H1 (cell line): ENCODE measurements at regions not wholly inside any gene's neighbourhood (a gene's known extent, or its start where the extent isn't known, plus 50 kb on each side); places are given as distances from the start of the nearest gene placed in this dataset.

Experiments used
- CTCF ChIA-PET: fragments of 300-600 bp; sonication (Branson Sonifier 250); formaldehyde crosslinking; loops from one replicate; lab custom pipeline; 2021; ENCODE audit not compliant: partially characterized antibody; lab: Charles Lee
- POLR2A ChIA-PET: fragments of 300-600 bp; sonication (Branson Sonifier 250); formaldehyde crosslinking; loops from one replicate; lab custom pipeline; 2021; ENCODE audit warnings: inconsistent platforms; ENCODE audit not compliant: partially characterized antibody; lab: Charles Lee
- DNase-seq, 2 experiments: peaks; one replicate each; pipeline versions ENCODE4 v3.0.0 to v3.0.0-alpha.2; 2010 to 2022; ENCODE audit warnings: low spot score in 2 of 2, low read depth in 1 of 2, mixed read lengths in 1 of 2
- FAIRE-seq: peaks from 2 replicates; lab custom pipeline; 2011; peaks lifted over from hg19 to GRCh38; lab: Jason Lieb, UNC
- H2AFZ ChIP-seq: 2 replicates; pipeline ENCODE4 v1.8.1; 2012; ENCODE audit warnings: low read length, inconsistent platforms
- H2AK5ac ChIP-seq: 2 replicates; pipeline ENCODE4 v1.6.1; 2013; ENCODE audit warnings: low read depth, low read length
- H2BK120ac ChIP-seq: replicated peaks from 2 replicates; pipeline ENCODE3; 2013; ENCODE audit warnings: low read depth, low read length, inconsistent platforms
- H2BK12ac ChIP-seq: 2 replicates; pipeline ENCODE4 v1.6.1; 2013; ENCODE audit warnings: low read depth, low read length
- H2BK15ac ChIP-seq: 2 replicates; pipeline ENCODE4 v1.6.1; 2013; ENCODE audit warnings: low read length
- H2BK20ac ChIP-seq: 2 replicates; pipeline ENCODE4 v1.6.1; 2013; ENCODE audit warnings: low read length
- H2BK5ac ChIP-seq: 2 replicates; pipeline ENCODE4 v1.6.1; 2013; ENCODE audit warnings: low read depth, low read length
- H3K14ac ChIP-seq: 2 replicates; pipeline ENCODE4 v1.6.1; 2013; ENCODE audit warnings: inconsistent platforms; ENCODE audit not compliant: insufficient read length
- H3K18ac ChIP-seq: 2 replicates; pipeline ENCODE4 v1.6.1; 2013; ENCODE audit warnings: low read length; ENCODE audit errors: extremely low read depth
- H3K23ac ChIP-seq: 2 replicates; pipeline ENCODE4 v1.6.1; 2013; ENCODE audit warnings: inconsistent platforms; ENCODE audit not compliant: insufficient read length
- H3K23me2 ChIP-seq: 2 replicates; pipeline ENCODE4 v1.6.1; 2013; ENCODE audit warnings: low read depth, low read length
- H3K27ac ChIP-seq: 2 replicates; pipeline ENCODE4 v1.6.1; 2011; ENCODE audit warnings: low read depth, low read length, inconsistent platforms
- H3K27me3 ChIP-seq, 4 experiments: replicated peaks in 1 of 4; 1 replicate in 1 of 4; 2 replicates in 3 of 4; pipeline versions ENCODE4 v1.6.1 to v1.8.1; 2011 to 2013; ENCODE audit warnings: low read length in 3 of 4, mild to moderate bottlenecking in 3 of 4, inconsistent platforms in 2 of 4, mixed read lengths in 2 of 4, moderate library complexity in 1 of 4; ENCODE audit not compliant: control insufficient read depth in 3 of 4, insufficient read depth in 3 of 4; ENCODE audit errors: extremely low read depth in 1 of 4
- H3K36me3 ChIP-seq, 4 experiments: 2 replicates each; pipeline versions ENCODE4 v1.6.1 to v1.8.1; 2011 to 2013; ENCODE audit warnings: mild to moderate bottlenecking in 4 of 4, low read length in 3 of 4, moderate library complexity in 2 of 4, control low read depth in 1 of 4, inconsistent platforms in 1 of 4; ENCODE audit not compliant: insufficient read depth in 4 of 4, control insufficient read depth in 2 of 4
- H3K4ac ChIP-seq: replicated peaks from 2 replicates; pipeline ENCODE3; 2013; ENCODE audit warnings: low read length, low read depth, mixed read lengths, inconsistent platforms; ENCODE audit not compliant: insufficient read length
- H3K4me1 ChIP-seq, 4 experiments: replicated peaks in 1 of 4; 1 replicate in 1 of 4; 2 replicates in 3 of 4; pipeline versions ENCODE4 v1.6.1 to v1.8.1; 2011 to 2013; ENCODE audit warnings: low read length in 3 of 4, inconsistent platforms in 2 of 4, mixed read lengths in 1 of 4; ENCODE audit not compliant: insufficient read depth in 4 of 4, control insufficient read depth in 3 of 4
- H3K4me2 ChIP-seq, 2 experiments: 2 replicates each; pipeline versions ENCODE4 v1.6.1 to v1.8.1; 2011 to 2013; ENCODE audit warnings: low read depth in 2 of 2, low read length in 2 of 2, control low read depth in 1 of 2, inconsistent platforms in 1 of 2, mild to moderate bottlenecking in 1 of 2; ENCODE audit not compliant: insufficient read depth in 1 of 2
- H3K4me3 ChIP-seq, 4 experiments: fragments of 200-600, 300-600 bp in 1 of 4; sonication (generic), shearing (Covaris generic), sonication (Bioruptor Twin) in 1 of 4; 2 replicates each; pipeline versions ENCODE4 v1.5.1 to v1.8.1; 2011 to 2016; ENCODE audit warnings: low read length in 4 of 4, low read depth in 3 of 4, control low read depth in 2 of 4, inconsistent platforms in 2 of 4, mild to moderate bottlenecking in 2 of 4, mixed read lengths in 1 of 4, moderate library complexity in 1 of 4; ENCODE audit not compliant: insufficient read depth in 2 of 4; ENCODE audit errors: extremely low read depth in 1 of 4
- H3K56ac ChIP-seq: replicated peaks from 2 replicates; pipeline ENCODE3; 2013; ENCODE audit warnings: low read depth, mild to moderate bottlenecking, mixed read lengths, low read length, inconsistent platforms; ENCODE audit not compliant: insufficient read length
- H3K79me1 ChIP-seq: 2 replicates; pipeline ENCODE4 v1.6.1; 2013; ENCODE audit warnings: low read depth, low read length, control low read depth
- H3K79me2 ChIP-seq, 2 experiments: 2 replicates each; pipeline versions ENCODE4 v1.6.1 to v1.8.1; 2012 to 2013; ENCODE audit warnings: low read length in 2 of 2, mild to moderate bottlenecking in 2 of 2, inconsistent platforms in 1 of 2; ENCODE audit not compliant: insufficient read depth in 2 of 2, control insufficient read depth in 1 of 2
- H3K9ac ChIP-seq, 4 experiments: replicated peaks in 1 of 4; 1 replicate in 1 of 4; 2 replicates in 3 of 4; pipeline versions ENCODE4 v1.6.1 to v1.8.1; 2011 to 2013; ENCODE audit warnings: low read depth in 3 of 4, low read length in 3 of 4, control low read depth in 2 of 4, mild to moderate bottlenecking in 2 of 4, moderate library complexity in 2 of 4, inconsistent platforms in 1 of 4; ENCODE audit errors: extremely low read depth in 1 of 4
- H3K9me3 ChIP-seq, 2 experiments: 2 replicates each; pipeline versions ENCODE4 v1.6.1 to v1.8.1; 2012 to 2013; ENCODE audit warnings: mild to moderate bottlenecking in 2 of 2, moderate library complexity in 2 of 2, control low read depth in 1 of 2, inconsistent platforms in 1 of 2, low read depth in 1 of 2, low read length in 1 of 2, mixed read lengths in 1 of 2; ENCODE audit not compliant: insufficient read depth in 2 of 2
- H4K20me1 ChIP-seq, 2 experiments: replicated peaks in 1 of 2; 2 replicates each; pipeline versions ENCODE3 to v1.8.1; 2011 to 2013; ENCODE audit warnings: inconsistent platforms in 2 of 2, low read length in 2 of 2, mild to moderate bottlenecking in 1 of 2; ENCODE audit not compliant: insufficient read depth in 2 of 2, control insufficient read depth in 1 of 2
- H4K5ac ChIP-seq: 2 replicates; pipeline ENCODE4 v1.6.1; 2013; ENCODE audit warnings: low read length, low read depth, mixed read lengths, inconsistent platforms; ENCODE audit not compliant: insufficient read length
- H4K8ac ChIP-seq: 2 replicates; pipeline ENCODE4 v1.8.0; 2013; ENCODE audit warnings: mild to moderate bottlenecking, moderate library complexity, low read length, inconsistent platforms; ENCODE audit not compliant: insufficient read depth; ENCODE audit errors: extremely low read depth
- H4K91ac ChIP-seq: replicated peaks from 2 replicates; pipeline ENCODE3; 2013; ENCODE audit warnings: low read length, mixed read lengths, inconsistent platforms; ENCODE audit not compliant: insufficient read length
- BACH1 ChIP-seq: IDR thresholded peaks from 2 replicates; pipeline ENCODE4 v1.6.1; 2012; ENCODE audit warnings: low read length, improper control_type of control experiment
- POU5F1 ChIP-seq: IDR thresholded peaks from 2 replicates; pipeline ENCODE4 v1.6.1; 2011; ENCODE audit warnings: low read depth, mild to moderate bottlenecking, low read length, moderate library complexity
- RFX5 ChIP-seq: IDR thresholded peaks from 2 replicates; pipeline ENCODE4 v1.6.1; 2011; ENCODE audit warnings: low read depth, low read length, improper control_type of control experiment, borderline replicate concordance
- whole genome bisulfite sequencing, 2 experiments: shearing (Covaris generic) in 1 of 2; methylation state at CpG; one replicate each; pipeline versions ENCODE4 v1.1.6 to v1.1.7; 2013 to 2015; ENCODE audit warnings: low lambda C conversion rate in 2 of 2, mixed read lengths in 2 of 2, inconsistent platforms in 1 of 2, low coverage in 1 of 2, missing lambda C conversion rate in 1 of 2; ENCODE audit not compliant: insufficient replicate concordance in 2 of 2, insufficient coverage in 1 of 2, insufficient read length in 1 of 2; ENCODE audit errors: extremely low coverage in 1 of 2, missing lambda C conversion rate in 1 of 2; 5-methylcytosine and 5-hydroxymethylcytosine counted together

DNA sequence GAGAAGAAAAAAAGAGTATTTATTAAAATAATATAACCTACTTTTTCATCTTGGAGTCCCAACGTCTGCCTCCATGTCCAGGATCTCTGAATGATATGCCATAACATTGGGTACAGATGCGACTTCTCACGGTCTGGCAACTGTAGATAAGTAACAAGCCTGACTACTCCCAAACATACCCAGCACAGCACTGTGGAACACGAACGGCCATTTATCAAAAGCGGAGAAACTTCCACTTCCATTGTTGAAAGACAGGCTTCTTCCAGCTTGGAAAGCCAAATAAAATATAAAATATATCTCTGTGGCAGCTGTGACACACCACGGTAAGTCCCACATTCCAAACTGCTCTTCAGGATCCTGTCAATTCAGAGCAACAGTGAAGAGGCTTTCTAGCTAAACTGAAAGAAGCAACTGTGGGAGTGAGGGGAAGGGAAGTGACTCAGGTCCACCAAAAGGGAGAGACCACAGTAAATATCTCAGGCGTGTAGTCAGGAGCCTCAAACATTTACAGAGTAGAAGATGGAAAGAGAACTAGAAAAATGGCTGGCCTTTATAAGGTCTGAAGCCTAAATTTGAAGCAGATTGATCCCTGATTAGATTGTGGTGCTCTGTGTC lies 331.7 kb downstream of the LIG4 start:
- H3K9ac ChIP-seq = no peak overlapping the region
- H3K36me3 ChIP-seq = no peaks in the 10 kb centered on the region
- H3K23me2 ChIP-seq = no peaks in the 10 kb centered on the region
- no peaks in the 10 kb centered on the region for H3K79me2 ChIP-seq
- H4K8ac ChIP-seq = no peak overlapping the region
- no peak overlapping the region for H3K56ac ChIP-seq
- H3K4me2 ChIP-seq = no peak overlapping the region
- no peaks in the 10 kb centered on the region for H4K20me1 ChIP-seq
- no peak overlapping the region for H4K5ac ChIP-seq
- DNase-seq (no peak), FAIRE-seq (no peak)
- H3K18ac ChIP-seq = no peak overlapping the region
- ChIA-PET POLR2A (no interaction called here), CTCF (interaction anchor here (0.9 to 1.3 kb wide), 2 partner anchors 9 to 257 kb away, joined by 3 to 4 read pairs; no protein-coding TSS in a partner anchor)
- H3K4me1 ChIP-seq = no peaks in the 10 kb centered on the region
- H2AK5ac ChIP-seq = no peak overlapping the region
- WGBS, 2 experiments = 89% methylated on average over 8 of the region's 8 CpGs; no CpG with 5 or more reads in 1 of the 2 experiments
- no peak for TF ChIP-seq POU5F1
- no peak for TF ChIP-seq BACH1
- TF ChIP-seq RFX5 = no peak
- no peak overlapping the region for H2BK20ac ChIP-seq
- H2BK15ac ChIP-seq = no peak overlapping the region
- H3K9me3 ChIP-seq = no peaks in the 10 kb centered on the region
- no peak overlapping the region for H2BK5ac ChIP-seq
- H2BK12ac ChIP-seq = no peak overlapping the region
- H3K27ac ChIP-seq = no peak overlapping the region
- H3K23ac ChIP-seq = no peak overlapping the region
- no peak overlapping the region for H2BK120ac ChIP-seq
- no peak overlapping the region for H2AFZ ChIP-seq
- no peak overlapping the region for H3K4ac ChIP-seq
- H3K79me1 ChIP-seq = no peaks in the 10 kb centered on the region
- no peak overlapping the region for H4K91ac ChIP-seq
- no peak overlapping the region for H3K14ac ChIP-seq
- no peaks in the 10 kb centered on the region for H3K27me3 ChIP-seq
- no peak overlapping the region for H3K4me3 ChIP-seq
